ENCODE measurements at regions not wholly inside any gene's neighbourhood (a gene's known extent, or its start where the extent isn't known, plus 50 kb on each side); places are given as distances from the start of the nearest gene placed in this dataset.

DNA sequence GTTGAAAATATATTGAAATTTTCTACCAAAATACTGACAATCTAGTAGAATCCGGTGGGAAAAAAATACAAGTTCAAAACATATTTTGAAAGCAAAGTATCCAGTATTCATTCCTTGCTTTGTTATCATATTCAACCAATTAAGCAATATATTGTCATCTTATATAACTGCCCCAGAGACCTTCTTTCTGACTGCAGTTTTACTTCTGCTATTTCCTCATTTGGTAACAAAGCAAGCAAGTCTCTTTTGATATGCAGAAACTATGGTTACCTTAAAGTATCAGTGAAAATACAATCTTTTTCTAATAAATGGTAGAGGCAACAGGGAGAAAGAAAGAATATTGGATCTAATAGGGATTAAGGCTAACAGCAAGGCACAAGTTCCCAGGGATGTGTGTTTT is 663.7 kb upstream of the MEF2C start:
- DNase-seq (ENCODE audit: low read depth in 2 of 2) = no peak
- TF ChIP-seq, protein P1, sequence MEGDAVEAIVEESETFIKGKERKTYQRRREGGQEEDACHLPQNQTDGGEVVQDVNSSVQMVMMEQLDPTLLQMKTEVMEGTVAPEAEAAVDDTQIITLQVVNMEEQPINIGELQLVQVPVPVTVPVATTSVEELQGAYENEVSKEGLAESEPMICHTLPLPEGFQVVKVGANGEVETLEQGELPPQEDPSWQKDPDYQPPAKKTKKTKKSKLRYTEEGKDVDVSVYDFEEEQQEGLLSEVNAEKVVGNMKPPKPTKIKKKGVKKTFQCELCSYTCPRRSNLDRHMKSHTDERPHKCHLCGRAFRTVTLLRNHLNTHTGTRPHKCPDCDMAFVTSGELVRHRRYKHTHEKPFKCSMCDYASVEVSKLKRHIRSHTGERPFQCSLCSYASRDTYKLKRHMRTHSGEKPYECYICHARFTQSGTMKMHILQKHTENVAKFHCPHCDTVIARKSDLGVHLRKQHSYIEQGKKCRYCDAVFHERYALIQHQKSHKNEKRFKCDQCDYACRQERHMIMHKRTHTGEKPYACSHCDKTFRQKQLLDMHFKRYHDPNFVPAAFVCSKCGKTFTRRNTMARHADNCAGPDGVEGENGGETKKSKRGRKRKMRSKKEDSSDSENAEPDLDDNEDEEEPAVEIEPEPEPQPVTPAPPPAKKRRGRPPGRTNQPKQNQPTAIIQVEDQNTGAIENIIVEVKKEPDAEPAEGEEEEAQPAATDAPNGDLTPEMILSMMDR (IDR thresholded peaks at IDR 0.05; ENCODE audit: low read depth, low read length) = no peak
- H3K4me3 ChIP-seq (replicated peaks in 1 of 2; ENCODE audit: low read depth in 2 of 2, low read length in 2 of 2) = no peak overlapping the region

DNA sequence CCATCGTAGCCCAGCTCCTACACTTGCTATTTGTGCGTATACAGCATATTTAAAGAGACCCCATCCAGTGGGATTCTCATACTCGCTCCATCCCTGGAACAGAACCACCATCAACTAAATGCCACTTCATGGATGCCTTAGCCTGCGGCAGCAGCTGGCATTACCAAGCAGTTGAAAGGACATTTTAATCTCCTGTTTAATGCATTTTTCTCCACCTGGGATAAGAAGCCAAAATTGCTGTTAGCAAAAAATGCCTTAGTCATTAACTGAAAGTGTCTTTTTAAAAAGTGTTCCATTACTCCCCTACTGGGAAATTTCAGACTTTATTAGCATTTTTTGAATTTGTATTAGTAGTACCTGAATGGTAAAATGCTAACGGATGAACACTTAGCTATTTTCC is 662.6 kb upstream of the MEF2C start:
- no peak overlapping the region for H3K4me3 ChIP-seq (replicated peaks in 1 of 2; ENCODE audit: low read depth in 2 of 2, low read length in 2 of 2)
- no peak for DNase-seq (ENCODE audit: low read depth in 2 of 2)
- TF ChIP-seq, protein P1 (IDR thresholded peaks at IDR 0.05; ENCODE audit: low read depth, low read length) = no peak

DNA sequence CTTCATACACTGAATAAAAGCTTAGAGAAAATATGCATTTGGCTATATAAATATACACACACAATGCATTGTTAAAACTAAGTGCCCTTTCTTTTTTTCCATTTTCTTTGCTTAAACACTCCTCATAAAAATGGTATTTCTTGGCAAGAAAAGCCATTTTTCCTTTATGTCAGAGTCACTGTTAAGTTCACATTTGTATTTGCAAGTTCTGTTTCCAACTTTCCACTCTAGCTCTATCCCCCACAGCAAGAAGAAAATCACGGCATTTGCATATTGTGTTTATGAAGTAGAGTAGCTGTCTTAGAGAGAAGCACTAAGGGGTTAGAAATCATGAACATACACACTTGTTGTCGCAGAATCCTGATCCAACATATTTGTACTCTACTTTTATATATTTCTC is 662.1 kb upstream of the MEF2C start:
- H3K4me3 ChIP-seq (replicated peaks in 1 of 2; ENCODE audit: low read depth in 2 of 2, low read length in 2 of 2) = no peak overlapping the region
- DNase-seq (ENCODE audit: low read depth in 2 of 2) = no peak
- TF ChIP-seq, protein P1 (IDR thresholded peaks at IDR 0.05; ENCODE audit: low read depth, low read length) = no peak

DNA sequence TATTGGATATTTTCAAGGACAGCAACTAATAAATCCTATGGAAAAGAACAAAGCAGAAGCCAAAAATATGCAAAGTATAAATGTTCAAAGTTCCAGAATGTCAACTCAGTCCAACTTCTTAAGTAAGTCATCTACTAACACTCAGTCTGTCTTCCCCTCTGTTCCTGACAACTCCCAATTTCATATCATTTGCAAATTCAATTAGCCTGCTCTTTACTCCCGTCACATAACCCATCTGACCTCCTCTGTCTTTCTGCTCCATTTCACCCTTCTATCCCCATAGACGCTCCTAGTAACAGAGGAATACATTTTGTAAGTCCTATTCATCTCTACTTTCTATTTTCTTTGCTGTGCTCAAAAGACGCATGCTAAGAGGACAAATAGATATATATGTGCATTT is 659.8 kb upstream of the MEF2C start:
- H3K4me3 ChIP-seq (replicated peaks in 1 of 2; ENCODE audit: low read depth in 2 of 2, low read length in 2 of 2) = no peak overlapping the region
- DNase-seq (ENCODE audit: low read depth in 2 of 2) = no peak
- TF ChIP-seq, protein P1 (IDR thresholded peaks at IDR 0.05; ENCODE audit: low read depth, low read length) = no peak

DNA sequence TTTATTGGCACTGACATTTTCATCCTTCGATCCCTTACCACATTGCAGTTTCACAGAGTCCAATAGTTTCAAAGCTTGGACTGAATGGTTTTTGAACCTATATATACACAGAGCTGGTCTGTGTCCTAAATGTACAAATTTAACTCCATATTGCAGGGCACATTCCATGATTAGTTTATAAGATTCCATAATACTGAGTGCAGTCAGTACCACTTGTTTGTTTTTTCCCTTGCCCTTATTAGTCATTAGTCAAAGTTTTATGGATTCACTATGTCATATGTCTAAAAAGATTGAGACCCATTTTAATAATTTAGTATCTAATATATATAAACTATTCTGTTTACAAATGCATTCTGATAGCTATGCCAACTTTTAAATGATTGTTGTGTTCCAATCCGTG is 654.8 kb upstream of the MEF2C start:
- no peak for DNase-seq (ENCODE audit: low read depth in 2 of 2)
- H3K4me3 ChIP-seq (replicated peaks in 1 of 2; ENCODE audit: low read depth in 2 of 2, low read length in 2 of 2) = no peak overlapping the region
- TF ChIP-seq, protein P1 (IDR thresholded peaks at IDR 0.05; ENCODE audit: low read depth, low read length) = no peak

DNA sequence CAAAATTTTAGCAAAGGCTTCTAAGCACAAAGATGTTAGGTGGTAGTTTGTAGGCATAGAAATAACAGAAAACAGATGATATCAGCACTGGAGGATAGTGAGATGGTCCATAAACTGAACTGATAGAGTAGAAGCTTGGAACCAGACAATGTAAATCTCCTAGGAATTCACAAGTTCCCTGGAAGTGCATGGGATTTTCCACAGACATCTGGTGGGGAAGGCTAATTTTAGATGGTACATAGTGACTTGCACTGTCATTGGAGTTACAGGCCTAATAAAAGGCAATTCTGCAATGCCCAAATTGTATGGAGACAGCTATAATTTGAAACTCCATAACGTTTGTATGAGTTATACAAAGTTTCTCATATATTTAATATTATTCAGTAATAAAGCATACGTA is 653.0 kb upstream of the MEF2C start:
- TF ChIP-seq, protein P1 (IDR thresholded peaks at IDR 0.05; ENCODE audit: low read depth, low read length) = no peak
- no peak overlapping the region for H3K4me3 ChIP-seq (replicated peaks in 1 of 2; ENCODE audit: low read depth in 2 of 2, low read length in 2 of 2)
- no peak for DNase-seq (ENCODE audit: low read depth in 2 of 2)

DNA sequence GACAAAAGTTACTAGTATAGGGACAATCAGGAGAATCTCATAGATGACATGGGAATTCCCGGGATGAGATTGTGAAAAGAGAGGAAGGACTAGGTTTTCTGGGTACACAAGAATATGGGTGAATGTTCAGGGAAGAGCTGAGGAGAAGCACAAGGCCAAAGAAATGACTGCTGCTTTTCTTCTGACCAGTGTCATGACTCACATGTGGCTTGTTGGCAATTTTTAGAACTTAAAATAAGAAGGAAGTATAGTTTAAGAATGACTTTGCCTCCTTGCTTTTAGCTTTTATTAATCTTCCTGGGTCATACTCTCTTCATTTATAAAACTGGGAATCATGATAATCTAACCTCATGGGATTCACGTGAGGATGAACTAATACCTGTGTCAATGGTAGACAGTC is 652.4 kb upstream of the MEF2C start:
- TF ChIP-seq, protein P1 (IDR thresholded peaks at IDR 0.05; ENCODE audit: low read depth, low read length) = no peak
- DNase-seq (ENCODE audit: low read depth in 2 of 2) = peak in 1 of 2 donors; percentile 42

More for the DNA sequence above, 652.4 kb upstream of the MEF2C start:
- H3K4me3 ChIP-seq (replicated peaks in 1 of 2; ENCODE audit: low read depth in 2 of 2, low read length in 2 of 2) = no peak overlapping the region

Data from cardiac fibroblast (primary cell).